BJ (cell line): ENCODE measurements at regions not wholly inside any gene's neighbourhood (a gene's known extent, or its start where the extent isn't known, plus 50 kb on each side); places are given as distances from the start of the nearest gene placed in this dataset.
"Not testable (repeated sequence)": the region's sequence is repeated elsewhere in the genome, so short reads cannot be mapped to it uniquely, and the experiment has no call there.

Experiments
- CTCF ChIA-PET: fragments of 350-600 bp; formaldehyde crosslinking; extraction: SDS; loops from one replicate; lab custom pipeline; 2021; ENCODE audit warnings: antibody characterized with exemption, inconsistent platforms; lab: Yijun Ruan, JAX
- POLR2A ChIA-PET: fragments of 300-600 bp; sonication (Branson Sonifier 250); formaldehyde crosslinking; extraction: SDS; loops from one replicate; lab custom pipeline; 2021; ENCODE audit warnings: antibody characterized with exemption; lab: Charles Lee
- DNase-seq: peaks from one replicate; pipeline ENCODE4 v3.0.0-alpha.2; 2011; ENCODE audit warnings: low read depth
- H3K27me3 ChIP-seq: 2 replicates; pipeline ENCODE4 v1.6.0; 2011; ENCODE audit warnings: low read length; ENCODE audit not compliant: control insufficient read depth, insufficient read depth
- H3K36me3 ChIP-seq: 2 replicates; pipeline ENCODE4 v1.5.1; 2011; ENCODE audit warnings: low read length; ENCODE audit not compliant: control insufficient read depth, insufficient read depth
- H3K4me3 ChIP-seq: 2 replicates; pipeline ENCODE4 v1.5.1; 2011; ENCODE audit warnings: low read depth, mild to moderate bottlenecking, control low read depth, low read length
- CTCF ChIP-seq: IDR thresholded peaks from 2 replicates; pipeline ENCODE4 v1.5.1; 2011; ENCODE audit warnings: low read depth, mild to moderate bottlenecking, control low read depth, inconsistent platforms, low read length, moderate library complexity; ENCODE audit not compliant: insufficient read depth

GRCh38 chr14:81776531-81776930 is 242.9 kb upstream of the SEL1L start:
- CTCF ChIA-PET = no interaction called here

GRCh38 chr14:81781798-81782197 is 248.1 kb upstream of the SEL1L start:
- CTCF ChIA-PET, POLR2A ChIA-PET, H3K27me3 ChIP-seq, H3K36me3 ChIP-seq, H3K4me3 ChIP-seq, DNase-seq: not testable (repeated sequence)

More at GRCh38 chr14:81776531-81776930, 242.9 kb upstream of the SEL1L start:
- no peaks in the 10 kb centered on the region for H3K36me3 ChIP-seq
- POLR2A ChIA-PET = no interaction called here
- DNase-seq = no peak
- no peaks in the 10 kb centered on the region for H3K27me3 ChIP-seq
- no peak overlapping the region for H3K4me3 ChIP-seq
- TF ChIP-seq CTCF = no peak

- POLR2A ChIA-PET = no interaction called here
- CTCF ChIA-PET = no interaction called here
- H3K27me3 ChIP-seq = no peaks in the 10 kb centered on the region
Measured at GRCh38 chr14:81784084-81784483, 250.4 kb upstream of the SEL1L start.

GRCh38 chr14:81797315-81797714 is 263.7 kb upstream of the SEL1L start:
- no peak for DNase-seq
- CTCF ChIA-PET = no interaction called here
- no peak for TF ChIP-seq CTCF
- POLR2A ChIA-PET = no interaction called here
- no peaks in the 10 kb centered on the region for H3K36me3 ChIP-seq
- no peak overlapping the region for H3K4me3 ChIP-seq
- H3K27me3 ChIP-seq = no peaks in the 10 kb centered on the region

More at GRCh38 chr14:81784084-81784483, 250.4 kb upstream of the SEL1L start:
- DNase-seq = no peak
- H3K36me3 ChIP-seq = no peaks in the 10 kb centered on the region
- H3K4me3 ChIP-seq = no peak overlapping the region
- TF ChIP-seq CTCF = no peak

- no peak for DNase-seq
- Histone ChIP-seq H3K4me3 (no peak overlapping the region), H3K36me3 (no peaks in the 10 kb centered on the region), H3K27me3 (no peaks in the 10 kb centered on the region)
- CTCF ChIA-PET = no interaction called here
- no peak for TF ChIP-seq CTCF
- POLR2A ChIA-PET = no interaction called here
Measured at GRCh38 chr14:81801921-81802320, 268.3 kb upstream of the SEL1L start.

GRCh38 chr14:81802341-81802740 is 268.7 kb upstream of the SEL1L start:
- no peak for DNase-seq
- POLR2A ChIA-PET = no interaction called here
- TF ChIP-seq CTCF = no peak
- Histone ChIP-seq H3K4me3 (no peak overlapping the region), H3K36me3 (no peaks in the 10 kb centered on the region), H3K27me3 (no peaks in the 10 kb centered on the region)
- CTCF ChIA-PET = no interaction called here
